ENCODE measurements at regions not wholly inside any gene's neighbourhood (a gene's known extent, or its start where the extent isn't known, plus 50 kb on each side); places are given as distances from the start of the nearest gene placed in this dataset.

- TF ChIP-seq CTCF (IDR thresholded peaks at IDR 0.05) (no peak), POLR2AphosphoS5 (IDR thresholded peaks at IDR 0.05) (no peak)
These were observed 2051.3 kb upstream of the CDH9 start for GRCh38 chr5:29089591-29090130.

Measured in prostate gland (tissue), 2 donors.